ELR (cell line): ENCODE measurements at regions not wholly inside any gene's neighbourhood (a gene's known extent, or its start where the extent isn't known, plus 50 kb on each side); places are given as distances from the start of the nearest gene placed in this dataset.

Experiments used
- DNase-seq: peaks from one replicate; pipeline ENCODE4 v3.0.0-alpha.2; 2015; ENCODE audit warnings: low read depth

GRCh38 chr7:25994433-25994994 lies 157.5 kb upstream of the NFE2L3 start:
- no peak for DNase-seq

- no peak for DNase-seq
Measured at GRCh38 chr7:25995216-25995615, 156.8 kb upstream of the NFE2L3 start.

- no peak for DNase-seq
Measured at GRCh38 chr7:25996006-25996408, 156.0 kb upstream of the NFE2L3 start.

GRCh38 chr7:25998499-25998898 lies 153.5 kb upstream of the NFE2L3 start:
- no peak for DNase-seq

- DNase-seq: no peak
Measured at GRCh38 chr7:26000841-26001240, 151.2 kb upstream of the NFE2L3 start.

GRCh38 chr7:26001662-26002244 lies 150.2 kb upstream of the NFE2L3 start:
- DNase-seq: no peak

- DNase-seq: no peak
Measured at GRCh38 chr7:26005683-26006410, 146.2 kb upstream of the NFE2L3 start.

- no peak for DNase-seq
Measured at GRCh38 chr7:26006426-26006825, 145.6 kb upstream of the NFE2L3 start.

GRCh38 chr7:26007510-26007909 lies 144.5 kb upstream of the NFE2L3 start:
- no peak for DNase-seq

- DNase-seq: no peak
Measured at GRCh38 chr7:26008428-26008827, 143.6 kb upstream of the NFE2L3 start.

- DNase-seq: no peak
Measured at GRCh38 chr7:26011039-26011696, 140.8 kb upstream of the NFE2L3 start.

GRCh38 chr7:26013551-26014083 lies 138.4 kb upstream of the NFE2L3 start:
- DNase-seq: no peak

GRCh38 chr7:26022982-26023381 lies 129.0 kb upstream of the NFE2L3 start:
- DNase-seq: no peak

GRCh38 chr7:26029911-26030310 lies 122.1 kb upstream of the NFE2L3 start:
- no peak for DNase-seq

- DNase-seq: peak; percentile 21
Measured at GRCh38 chr7:26034391-26034790, 117.6 kb upstream of the NFE2L3 start.

- no peak for DNase-seq
Measured at GRCh38 chr7:26035552-26035951, 116.4 kb upstream of the NFE2L3 start.

GRCh38 chr7:26036092-26036491 lies 115.9 kb upstream of the NFE2L3 start:
- no peak for DNase-seq

GRCh38 chr7:26038201-26038990 lies 113.6 kb upstream of the NFE2L3 start:
- DNase-seq: no peak

GRCh38 chr7:26040085-26040484 lies 111.9 kb upstream of the NFE2L3 start:
- DNase-seq: no peak

- DNase-seq: no peak
Measured at GRCh38 chr7:26042237-26042636, 109.8 kb upstream of the NFE2L3 start.

GRCh38 chr7:26043801-26044200 lies 108.2 kb upstream of the NFE2L3 start:
- no peak for DNase-seq

GRCh38 chr7:26044320-26044719 lies 107.7 kb upstream of the NFE2L3 start:
- no peak for DNase-seq
